ENCODE measurements at regions not wholly inside any gene's neighbourhood (a gene's known extent, or its start where the extent isn't known, plus 50 kb on each side); places are given as distances from the start of the nearest gene placed in this dataset.

- CTCF ChIA-PET, result no interaction called here
- Mint-ChIP-seq H3K27me3 (no peaks in the 10 kb centered on the region), H3K9me3 (peaks cover 13 to 23% (median 14%) of the 10 kb centered on the region in 3 donors), H3K36me3 (no peaks in the 10 kb centered on the region), H3K4me1 (no peaks in the 10 kb centered on the region), H3K27ac (no peak overlapping the region), H3K4me3 (no peak overlapping the region)
- Histone ChIP-seq H3K4me3 (ENCODE audit: control insufficient read depth in 1 of 2, extremely low read depth in 1 of 2, low read length in 1 of 2) (no peak overlapping the region), H3K36me3 (ENCODE audit: control insufficient read depth in 2 of 2, extremely low read depth in 1 of 2, insufficient read depth in 1 of 2, low read length in 1 of 2) (no peaks in the 10 kb centered on the region), H3K9me3 (no peaks in the 10 kb centered on the region), H3K4me1 (ENCODE audit: control insufficient read depth in 1 of 2, extremely low read depth in 1 of 2, insufficient read depth in 2 of 2, low read length in 2 of 2) (no peaks in the 10 kb centered on the region), H3K27ac (ENCODE audit: low read length) (no peak overlapping the region), H3K27me3 (replicated peaks in 1 of 2; ENCODE audit: control insufficient read depth in 2 of 2, extremely low read depth in 1 of 2, insufficient read depth in 2 of 2, low read length in 1 of 2) (no peaks in the 10 kb centered on the region)
- WGBS (ENCODE audit: insufficient coverage), result 73% methylated on average over 2 of the region's 3 CpGs
- ATAC-seq (replicated peaks in 1 of 4), result no peak
- POLR2A ChIA-PET, result no interaction called here
- DNase-seq, result no peak
Observed at GRCh38 chr7:126222782-126223181, 1030.0 kb downstream of the GRM8 start.

DNA sequence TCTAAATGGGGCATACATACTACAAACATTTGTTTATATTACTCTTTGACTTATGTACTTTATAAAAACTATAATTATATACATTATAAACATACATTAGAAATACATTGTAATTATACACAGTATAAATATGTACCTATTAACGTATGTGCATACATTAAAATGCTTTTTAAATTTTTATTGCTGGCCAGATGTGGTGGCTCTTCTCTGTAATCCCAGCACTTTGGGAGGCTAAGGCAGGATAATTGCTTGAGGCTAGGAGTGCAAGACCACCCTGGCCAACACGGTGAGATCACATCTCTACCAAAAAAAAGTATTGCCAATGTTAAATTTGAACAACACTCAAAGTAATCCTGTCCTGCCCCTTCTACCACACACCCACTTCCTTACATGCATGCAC, 1037.0 kb downstream of the GRM8 start:
- ChIA-PET POLR2A (no interaction called here), CTCF (no interaction called here)
- H3K27ac ChIP-seq (ENCODE audit: low read length), result no peak overlapping the region
- Mint-ChIP-seq H3K4me3 (no peak overlapping the region), H3K36me3 (no peaks in the 10 kb centered on the region), H3K4me1 (no peaks in the 10 kb centered on the region), H3K27ac (no peak overlapping the region), H3K9me3 (peaks cover 9 to 23% (median 17%) of the 10 kb centered on the region in 3 donors), H3K27me3 (no peaks in the 10 kb centered on the region)
- no peak overlapping the region for H3K4me3 ChIP-seq (ENCODE audit: control insufficient read depth in 1 of 2, extremely low read depth in 1 of 2, low read length in 1 of 2)
- ATAC-seq (replicated peaks in 1 of 4) (no peak), DNase-seq (no peak)
- no peaks in the 10 kb centered on the region for H3K4me1 ChIP-seq (ENCODE audit: control insufficient read depth in 1 of 2, extremely low read depth in 1 of 2, insufficient read depth in 2 of 2, low read length in 2 of 2)
- WGBS (ENCODE audit: insufficient coverage), result 40% methylated on average over 1 of the region's 2 CpGs
- no peaks in the 10 kb centered on the region for H3K27me3 ChIP-seq (replicated peaks in 1 of 2; ENCODE audit: control insufficient read depth in 2 of 2, extremely low read depth in 1 of 2, insufficient read depth in 2 of 2, low read length in 1 of 2)
- no peaks in the 10 kb centered on the region for H3K36me3 ChIP-seq (ENCODE audit: control insufficient read depth in 2 of 2, extremely low read depth in 1 of 2, insufficient read depth in 1 of 2, low read length in 1 of 2)
- H3K9me3 ChIP-seq, result no peaks in the 10 kb centered on the region

DNA sequence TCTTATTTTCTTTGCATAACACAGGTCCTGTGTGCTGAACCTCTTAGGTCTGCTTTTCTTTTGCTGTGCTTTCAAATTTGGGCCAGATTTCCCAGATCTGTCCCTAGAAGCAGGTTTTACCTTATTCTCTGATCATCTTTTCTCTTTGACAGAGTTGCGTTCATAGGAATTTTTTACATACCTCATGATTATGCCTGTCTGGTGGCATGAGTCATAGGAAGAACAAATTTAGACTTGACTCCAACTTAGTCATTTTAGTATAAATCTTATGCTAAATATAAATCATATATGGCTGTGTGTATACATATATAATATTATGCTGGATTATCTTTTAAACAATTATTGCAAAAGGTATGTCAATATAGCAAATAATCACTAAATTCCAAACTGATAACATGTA, 1038.9 kb downstream of the GRM8 start:
- H3K9me3 ChIP-seq, result peaks cover 2% of the 10 kb centered on the region
- Mint-ChIP-seq H3K27ac (no peak overlapping the region), H3K4me1 (no peaks in the 10 kb centered on the region), H3K9me3 (peaks cover 0 to 10% (median 6%) of the 10 kb centered on the region in 3 donors), H3K4me3 (no peak overlapping the region), H3K27me3 (no peaks in the 10 kb centered on the region), H3K36me3 (no peaks in the 10 kb centered on the region)
- H3K36me3 ChIP-seq (ENCODE audit: control insufficient read depth in 2 of 2, extremely low read depth in 1 of 2, insufficient read depth in 1 of 2, low read length in 1 of 2), result no peaks in the 10 kb centered on the region
- no peak overlapping the region for H3K27ac ChIP-seq (ENCODE audit: low read length)
- ChIA-PET POLR2A (no interaction called here), CTCF (no interaction called here)
- no peak overlapping the region for H3K4me3 ChIP-seq (ENCODE audit: control insufficient read depth in 1 of 2, extremely low read depth in 1 of 2, low read length in 1 of 2)
- ATAC-seq (replicated peaks in 1 of 4) (no peak), DNase-seq (no peak)
- WGBS (ENCODE audit: insufficient coverage), result no CpG with 5 or more reads among the region's 1 CpG
- no peaks in the 10 kb centered on the region for H3K4me1 ChIP-seq (ENCODE audit: control insufficient read depth in 1 of 2, extremely low read depth in 1 of 2, insufficient read depth in 2 of 2, low read length in 2 of 2)
- H3K27me3 ChIP-seq (replicated peaks in 1 of 2; ENCODE audit: control insufficient read depth in 2 of 2, extremely low read depth in 1 of 2, insufficient read depth in 2 of 2, low read length in 1 of 2), result no peaks in the 10 kb centered on the region

DNA sequence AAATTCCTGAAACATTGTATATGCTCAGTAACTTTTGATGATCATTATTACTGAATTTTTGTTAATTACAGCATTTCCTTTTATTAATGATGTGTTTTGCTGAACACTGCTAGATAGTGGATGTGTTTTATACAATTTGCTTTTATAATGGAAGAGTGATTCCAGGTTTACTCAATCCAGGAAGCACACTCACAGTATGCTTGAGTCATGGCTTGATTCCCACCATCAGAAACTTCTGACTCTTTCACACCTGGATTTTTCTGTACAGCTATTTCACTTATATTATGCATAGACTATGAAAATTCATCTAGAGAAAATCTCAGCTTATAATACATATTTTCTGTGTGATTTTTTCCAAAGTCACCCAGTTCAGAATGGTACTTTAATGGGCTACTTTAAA, 1040.9 kb downstream of the GRM8 start:
- Mint-ChIP-seq H3K36me3 (no peaks in the 10 kb centered on the region), H3K27ac (no peak overlapping the region), H3K4me3 (no peak overlapping the region), H3K27me3 (no peaks in the 10 kb centered on the region), H3K4me1 (no peaks in the 10 kb centered on the region), H3K9me3 (peaks cover 0 to 6% (median 5%) of the 10 kb centered on the region in 3 donors)
- Histone ChIP-seq H3K36me3 (ENCODE audit: control insufficient read depth in 2 of 2, extremely low read depth in 1 of 2, insufficient read depth in 1 of 2, low read length in 1 of 2) (no peaks in the 10 kb centered on the region), H3K4me3 (ENCODE audit: control insufficient read depth in 1 of 2, extremely low read depth in 1 of 2, low read length in 1 of 2) (no peak overlapping the region), H3K27me3 (replicated peaks in 1 of 2; ENCODE audit: control insufficient read depth in 2 of 2, extremely low read depth in 1 of 2, insufficient read depth in 2 of 2, low read length in 1 of 2) (no peaks in the 10 kb centered on the region), H3K27ac (ENCODE audit: low read length) (no peak overlapping the region), H3K4me1 (ENCODE audit: control insufficient read depth in 1 of 2, extremely low read depth in 1 of 2, insufficient read depth in 2 of 2, low read length in 2 of 2) (no peaks in the 10 kb centered on the region), H3K9me3 (peaks cover 2% of the 10 kb centered on the region)
- ChIA-PET CTCF (no interaction called here), POLR2A (no interaction called here)
- no peak for ATAC-seq (replicated peaks in 1 of 4)
- DNase-seq, result no peak

DNA sequence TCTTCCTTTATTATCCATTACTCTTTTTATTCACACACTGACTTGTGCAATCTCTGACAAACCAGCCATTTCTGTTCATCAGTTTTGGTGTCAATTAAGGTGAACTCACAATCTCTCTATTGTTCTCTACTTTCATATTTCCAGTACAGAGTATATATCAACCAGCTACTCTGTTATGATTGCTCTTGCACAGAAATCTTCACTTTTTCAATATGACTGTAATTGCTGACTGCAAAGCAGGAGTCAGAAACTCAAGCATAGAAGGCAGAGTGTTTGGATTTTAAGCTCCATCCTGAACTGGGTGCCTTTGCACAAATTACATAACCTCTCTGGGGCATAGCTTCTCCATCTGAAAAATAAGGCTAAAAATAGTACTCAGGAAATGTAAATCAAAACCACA, 1042.0 kb downstream of the GRM8 start:
- peaks cover 0 to 3% (median 2%) of the 10 kb centered on the region in 3 donors for H3K9me3 Mint-ChIP-seq
- DNase-seq, result no peak
- H3K4me1 Mint-ChIP-seq, result no peaks in the 10 kb centered on the region
- no peaks in the 10 kb centered on the region for H3K36me3 Mint-ChIP-seq
- H3K27ac ChIP-seq (ENCODE audit: low read length), result no peak overlapping the region
- H3K9me3 ChIP-seq, result peaks cover 2% of the 10 kb centered on the region
- ATAC-seq (replicated peaks in 1 of 4), result no peak
- ChIA-PET CTCF (no interaction called here), POLR2A (no interaction called here)
- H3K4me3 Mint-ChIP-seq, result no peak overlapping the region
- no peaks in the 10 kb centered on the region for H3K36me3 ChIP-seq (ENCODE audit: control insufficient read depth in 2 of 2, extremely low read depth in 1 of 2, insufficient read depth in 1 of 2, low read length in 1 of 2)
- no peaks in the 10 kb centered on the region for H3K27me3 ChIP-seq (replicated peaks in 1 of 2; ENCODE audit: control insufficient read depth in 2 of 2, extremely low read depth in 1 of 2, insufficient read depth in 2 of 2, low read length in 1 of 2)
- no peaks in the 10 kb centered on the region for H3K4me1 ChIP-seq (ENCODE audit: control insufficient read depth in 1 of 2, extremely low read depth in 1 of 2, insufficient read depth in 2 of 2, low read length in 2 of 2)
- H3K27me3 Mint-ChIP-seq, result no peaks in the 10 kb centered on the region
- H3K4me3 ChIP-seq (ENCODE audit: control insufficient read depth in 1 of 2, extremely low read depth in 1 of 2, low read length in 1 of 2), result no peak overlapping the region
- H3K27ac Mint-ChIP-seq, result no peak overlapping the region

- no peak for DNase-seq
- no peak overlapping the region for H3K4me3 ChIP-seq (ENCODE audit: control insufficient read depth in 1 of 2, extremely low read depth in 1 of 2, low read length in 1 of 2)
- ChIA-PET CTCF (no interaction called here), POLR2A (no interaction called here)
- no peaks in the 10 kb centered on the region for H3K27me3 Mint-ChIP-seq
- peaks cover 0 to 7% (median 6%) of the 10 kb centered on the region in 3 donors for H3K9me3 Mint-ChIP-seq
- H3K36me3 ChIP-seq (ENCODE audit: control insufficient read depth in 2 of 2, extremely low read depth in 1 of 2, insufficient read depth in 1 of 2, low read length in 1 of 2), result no peaks in the 10 kb centered on the region
- H3K27me3 ChIP-seq (replicated peaks in 1 of 2; ENCODE audit: control insufficient read depth in 2 of 2, extremely low read depth in 1 of 2, insufficient read depth in 2 of 2, low read length in 1 of 2), result no peaks in the 10 kb centered on the region
- H3K4me1 Mint-ChIP-seq, result no peaks in the 10 kb centered on the region
- H3K36me3 Mint-ChIP-seq, result no peaks in the 10 kb centered on the region
- H3K4me1 ChIP-seq (ENCODE audit: control insufficient read depth in 1 of 2, extremely low read depth in 1 of 2, insufficient read depth in 2 of 2, low read length in 2 of 2), result no peaks in the 10 kb centered on the region
- no peak overlapping the region for H3K4me3 Mint-ChIP-seq
- WGBS (ENCODE audit: insufficient coverage), result no CpG with 5 or more reads among the region's 1 CpG
- H3K27ac ChIP-seq (ENCODE audit: low read length), result no peak overlapping the region
- no peaks in the 10 kb centered on the region for H3K9me3 ChIP-seq
- H3K27ac Mint-ChIP-seq, result no peak overlapping the region
- no peak for ATAC-seq (replicated peaks in 1 of 4)
Observed at GRCh38 chr7:126203185-126203584, 1049.6 kb downstream of the GRM8 start.

DNA sequence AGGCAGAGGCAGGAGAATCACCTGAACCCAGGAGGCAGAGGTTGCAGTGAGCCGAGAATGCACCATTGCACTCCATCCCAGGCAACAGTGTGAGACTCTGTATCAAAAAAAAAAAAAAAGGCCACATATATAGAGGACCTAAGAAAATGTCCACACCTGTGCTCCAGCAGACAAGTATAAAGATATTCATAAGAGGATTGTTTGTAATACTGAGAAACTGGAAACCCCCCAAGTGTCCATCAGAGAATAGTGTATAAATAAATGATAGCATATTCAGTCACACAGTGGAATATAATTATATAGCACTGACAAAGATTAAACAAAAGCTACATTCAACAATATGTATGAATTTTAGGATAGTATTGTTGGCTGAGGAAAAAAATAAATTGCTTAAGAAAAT, 1050.6 kb downstream of the GRM8 start:
- Mint-ChIP-seq H3K9me3 (peaks cover 0 to 8% (median 6%) of the 10 kb centered on the region in 3 donors), H3K27me3 (no peaks in the 10 kb centered on the region), H3K36me3 (no peaks in the 10 kb centered on the region), H3K4me1 (no peaks in the 10 kb centered on the region), H3K4me3 (no peak overlapping the region), H3K27ac (no peak overlapping the region)
- DNase-seq, result no peak
- Histone ChIP-seq H3K36me3 (ENCODE audit: control insufficient read depth in 2 of 2, extremely low read depth in 1 of 2, insufficient read depth in 1 of 2, low read length in 1 of 2) (no peaks in the 10 kb centered on the region), H3K27ac (ENCODE audit: low read length) (no peak overlapping the region), H3K27me3 (replicated peaks in 1 of 2; ENCODE audit: control insufficient read depth in 2 of 2, extremely low read depth in 1 of 2, insufficient read depth in 2 of 2, low read length in 1 of 2) (no peaks in the 10 kb centered on the region), H3K4me1 (ENCODE audit: control insufficient read depth in 1 of 2, extremely low read depth in 1 of 2, insufficient read depth in 2 of 2, low read length in 2 of 2) (no peaks in the 10 kb centered on the region), H3K4me3 (ENCODE audit: control insufficient read depth in 1 of 2, extremely low read depth in 1 of 2, low read length in 1 of 2) (no peak overlapping the region), H3K9me3 (no peaks in the 10 kb centered on the region)
- no CpG with 5 or more reads among the region's 1 CpG for WGBS (ENCODE audit: insufficient coverage)
- ChIA-PET CTCF (no interaction called here), POLR2A (no interaction called here)
- ATAC-seq (replicated peaks in 1 of 4), result no peak
